Skeletal muscle cell (primary cell): ENCODE measurements at regions not wholly inside any gene's neighbourhood (a gene's known extent, or its start where the extent isn't known, plus 50 kb on each side); places are given as distances from the start of the nearest gene placed in this dataset.

Experiments
- DNase-seq: peaks from one replicate; pipeline ENCODE4 v3.0.0-alpha.2; 2010; ENCODE audit warnings: low read depth
- H3K4me3 ChIP-seq: 2 replicates; pipeline ENCODE4 v1.5.1; 2011; ENCODE audit warnings: low read depth, mild to moderate bottlenecking, control low read depth, low read length, moderate library complexity

DNA sequence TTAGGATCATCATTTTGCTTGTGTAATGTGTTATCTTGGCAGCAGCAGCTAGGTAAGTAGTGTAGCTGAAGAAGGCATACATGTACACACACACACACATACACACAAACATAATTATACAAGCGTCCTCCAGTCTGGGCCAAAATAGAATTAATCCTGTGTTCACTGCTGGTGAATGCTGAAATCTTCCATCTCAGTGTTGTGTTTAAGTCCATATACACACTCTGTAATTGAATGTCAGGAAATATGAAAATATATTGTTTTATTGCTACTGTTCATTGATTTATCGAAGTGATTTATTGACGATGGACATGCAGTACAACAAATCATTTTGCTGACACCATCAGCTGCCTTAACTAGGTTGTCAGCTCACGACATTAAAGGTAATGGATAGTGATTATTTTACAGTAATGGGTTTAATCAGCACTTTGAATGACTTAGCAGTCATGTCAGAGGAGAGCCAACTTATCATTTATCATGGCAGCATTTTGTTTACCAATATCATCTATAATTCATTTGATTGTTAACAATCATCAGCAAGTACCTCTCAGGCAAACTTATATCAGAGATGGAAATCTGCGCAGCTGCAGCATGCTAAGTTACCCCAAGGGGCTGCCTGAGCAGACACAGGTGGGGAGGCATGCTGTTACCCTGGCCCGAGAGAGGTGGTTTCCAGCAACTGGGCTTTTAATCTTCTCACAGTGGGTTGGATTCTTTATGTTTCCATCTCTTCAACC, 83.7 kb upstream of the FSHR start:
- H3K4me3 ChIP-seq = no peak overlapping the region
- DNase-seq = no peak

- DNase-seq = no peak
- no peak overlapping the region for H3K4me3 ChIP-seq
These were observed 82.0 kb upstream of the FSHR start for GRCh38 chr2:49236316-49236715.

DNA sequence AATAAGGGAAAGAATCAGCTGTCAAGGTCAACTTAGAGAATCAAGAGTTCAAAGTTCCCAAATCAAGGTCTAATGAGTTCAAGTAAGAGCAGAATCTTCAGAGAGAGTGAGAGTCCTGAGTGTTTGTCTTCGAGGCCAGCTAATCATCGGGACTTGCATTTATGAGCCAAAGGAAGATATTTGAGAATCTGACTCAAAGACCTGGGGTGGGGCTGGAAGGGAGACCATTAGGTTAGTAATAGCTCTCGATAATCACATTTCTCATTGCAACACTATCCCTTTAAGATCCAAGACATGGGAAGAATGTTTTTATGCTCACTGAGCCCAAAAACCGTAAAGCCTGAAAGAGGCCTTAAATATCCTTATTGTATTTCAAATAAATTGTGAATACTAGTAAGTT, 72.0 kb upstream of the FSHR start:
- DNase-seq = no peak
- no peak overlapping the region for H3K4me3 ChIP-seq

DNA sequence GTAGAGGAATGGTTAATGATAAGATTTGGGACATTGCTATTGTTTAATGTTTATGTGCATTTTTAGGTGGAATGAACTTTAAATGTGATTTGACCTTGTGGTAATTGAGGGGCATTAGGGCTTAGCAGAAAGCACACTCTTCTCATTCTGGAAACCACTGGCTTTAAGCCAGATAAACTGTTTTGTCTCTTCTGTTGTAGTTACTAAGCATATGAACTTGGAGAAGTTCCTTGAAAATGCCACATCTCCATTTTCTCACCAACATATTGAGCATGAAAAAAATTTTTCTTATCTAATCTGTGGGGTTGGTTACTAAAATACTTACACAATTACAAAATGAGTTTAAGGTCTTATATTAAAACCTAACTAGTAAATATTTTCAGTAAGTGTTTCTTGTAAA, 70.8 kb upstream of the FSHR start:
- H3K4me3 ChIP-seq = no peak overlapping the region
- no peak for DNase-seq

DNA sequence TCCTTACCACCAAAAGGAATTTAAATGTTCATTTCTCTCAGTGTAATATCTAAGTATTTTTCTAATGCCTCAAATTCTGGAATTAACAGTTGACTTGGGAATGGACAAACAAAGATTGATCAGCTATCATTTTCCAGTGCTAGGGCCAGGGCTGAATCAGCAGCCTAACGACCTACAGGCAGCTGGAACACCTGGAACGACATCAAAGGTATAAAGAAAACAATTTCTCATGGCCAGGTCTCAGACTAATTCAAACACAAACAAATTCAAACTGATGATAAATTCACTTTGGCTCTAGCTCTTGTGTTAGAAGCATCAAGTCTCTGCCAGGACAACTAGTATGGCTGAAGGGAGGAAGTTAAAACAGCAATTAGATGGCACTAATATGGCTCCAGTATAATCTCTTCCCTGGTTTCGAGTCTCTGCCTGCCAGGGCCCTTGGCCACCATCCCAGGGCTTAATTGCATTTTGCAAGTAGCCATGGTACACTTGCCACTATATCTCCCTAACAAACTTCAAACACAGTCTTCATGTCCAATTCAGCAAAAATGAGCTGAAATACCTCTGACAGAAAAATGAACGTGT, 70.2 kb upstream of the FSHR start:
- DNase-seq = no peak
- H3K4me3 ChIP-seq = no peak overlapping the region

GRCh38 chr2:49222975-49223528, 68.7 kb upstream of the FSHR start:
- no peak overlapping the region for H3K4me3 ChIP-seq
- no peak for DNase-seq

- no peak overlapping the region for H3K4me3 ChIP-seq
- DNase-seq = no peak
These were observed 65.4 kb upstream of the FSHR start for GRCh38 chr2:49219741-49220140.

GRCh38 chr2:49210191-49210590, 55.9 kb upstream of the FSHR start:
- DNase-seq = no peak
- no peak overlapping the region for H3K4me3 ChIP-seq

DNA sequence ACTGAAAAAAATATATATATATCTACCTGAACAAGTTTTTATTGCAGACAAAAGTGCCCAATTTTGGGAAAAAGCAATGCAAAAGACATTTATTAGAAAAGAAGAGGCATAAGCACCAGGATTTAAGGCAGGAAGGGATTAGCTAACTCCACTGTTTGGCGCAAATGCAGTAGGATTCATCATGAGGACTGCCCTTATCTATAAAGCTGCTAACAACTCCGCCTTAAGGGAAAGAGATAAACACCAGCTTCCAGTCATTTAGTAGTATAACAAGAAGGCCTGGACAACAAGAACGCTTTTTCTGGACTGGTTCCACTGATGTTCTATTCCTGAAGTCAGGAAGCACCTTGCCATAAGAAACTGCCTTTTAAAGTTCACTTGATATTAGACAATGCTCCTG, 52.9 kb upstream of the FSHR start:
- DNase-seq = no peak
- no peak overlapping the region for H3K4me3 ChIP-seq
